ENCODE measurements at regions not wholly inside any gene's neighbourhood (a gene's known extent, or its start where the extent isn't known, plus 50 kb on each side); places are given as distances from the start of the nearest gene placed in this dataset.

- Histone ChIP-seq H3K27ac (ENCODE audit: low read depth, low read length) (no peak overlapping the region), H3K4me3 (ENCODE audit: low read length in 2 of 2) (no peak overlapping the region), H3K4me1 (ENCODE audit: insufficient read depth, low read length) (no peaks in the 10 kb centered on the region), H3K36me3 (ENCODE audit: insufficient read depth, low read length) (no peaks in the 10 kb centered on the region), H3K27me3 (ENCODE audit: insufficient read depth, low read length) (no peaks in the 10 kb centered on the region), H3K9me3 (ENCODE audit: control insufficient read depth in 1 of 2, low read length in 2 of 2) (no peaks in the 10 kb centered on the region)
- POLR2A ChIA-PET (ENCODE audit: partially characterized antibody), result no interaction called here
- no peak for DNase-seq
- Mint-ChIP-seq H3K27ac (no peak overlapping the region), H3K36me3 (no peaks in the 10 kb centered on the region), H3K4me1 (no peaks in the 10 kb centered on the region), H3K27me3 (peaks cover 0 to 2% of the 10 kb centered on the region in 2 donors), H3K9me3 (peaks cover 0 to 10% (median 7%) of the 10 kb centered on the region in 8 donors), H3K4me3 (no peak overlapping the region)
- CTCF ChIA-PET (ENCODE audit: partially characterized antibody), result no interaction called here
- intact Hi-C loops (cut with micrococcal nuclease), result no loop called here
Observed at GRCh38 chr22:27262361-27262760, 539.2 kb downstream of the MN1 start.

- intact Hi-C loops (cut with micrococcal nuclease), result no loop called here
- DNase-seq, result no peak
- no peaks in the 10 kb centered on the region for H3K36me3 Mint-ChIP-seq
- ChIA-PET POLR2A (ENCODE audit: partially characterized antibody) (no interaction called here), CTCF (ENCODE audit: partially characterized antibody) (no interaction called here)
- Histone ChIP-seq H3K27me3 (ENCODE audit: insufficient read depth, low read length) (no peaks in the 10 kb centered on the region), H3K27ac (ENCODE audit: low read depth, low read length) (no peak overlapping the region), H3K4me1 (ENCODE audit: insufficient read depth, low read length) (no peaks in the 10 kb centered on the region), H3K36me3 (ENCODE audit: insufficient read depth, low read length) (no peaks in the 10 kb centered on the region), H3K9me3 (ENCODE audit: control insufficient read depth in 1 of 2, low read length in 2 of 2) (no peaks in the 10 kb centered on the region), H3K4me3 (ENCODE audit: low read length in 2 of 2) (no peak overlapping the region)
- H3K27me3 Mint-ChIP-seq, result peaks cover 0 to 3% of the 10 kb centered on the region in 2 donors
- no peaks in the 10 kb centered on the region for H3K4me1 Mint-ChIP-seq
- H3K4me3 Mint-ChIP-seq, result no peak overlapping the region
- no peak overlapping the region for H3K27ac Mint-ChIP-seq
- peaks cover 0 to 13% (median 5%) of the 10 kb centered on the region in 8 donors for H3K9me3 Mint-ChIP-seq
Observed at GRCh38 chr22:27264184-27264583, 537.4 kb downstream of the MN1 start.

GRCh38 chr22:27267145-27267544 lies 534.4 kb downstream of the MN1 start:
- Mint-ChIP-seq H3K27ac (no peak overlapping the region), H3K4me3 (no peak overlapping the region), H3K36me3 (no peaks in the 10 kb centered on the region), H3K27me3 (peaks cover 2 to 6% of the 10 kb centered on the region in 2 donors), H3K4me1 (no peaks in the 10 kb centered on the region), H3K9me3 (peaks cover 0 to 13% (median 6%) of the 10 kb centered on the region in 8 donors)
- H3K27me3 ChIP-seq (ENCODE audit: insufficient read depth, low read length), result no peaks in the 10 kb centered on the region
- H3K9me3 ChIP-seq (ENCODE audit: control insufficient read depth in 1 of 2, low read length in 2 of 2), result no peaks in the 10 kb centered on the region
- H3K36me3 ChIP-seq (ENCODE audit: insufficient read depth, low read length), result no peaks in the 10 kb centered on the region
- intact Hi-C loops (cut with micrococcal nuclease), result no loop called here
- no peak overlapping the region for H3K27ac ChIP-seq (ENCODE audit: low read depth, low read length)
- DNase-seq, result no peak
- no peaks in the 10 kb centered on the region for H3K4me1 ChIP-seq (ENCODE audit: insufficient read depth, low read length)
- H3K4me3 ChIP-seq (ENCODE audit: low read length in 2 of 2), result no peak overlapping the region
- ChIA-PET POLR2A (ENCODE audit: partially characterized antibody) (no interaction called here), CTCF (ENCODE audit: partially characterized antibody) (no interaction called here)

- CTCF ChIA-PET (ENCODE audit: partially characterized antibody), result no interaction called here
- peaks cover 5 to 9% of the 10 kb centered on the region in 2 donors for H3K27me3 Mint-ChIP-seq
- H3K9me3 ChIP-seq (ENCODE audit: control insufficient read depth in 1 of 2, low read length in 2 of 2), result no peaks in the 10 kb centered on the region
Observed at GRCh38 chr22:27269751-27270543, 531.6 kb downstream of the MN1 start.

GRCh38 chr22:27270818-27271510 lies 530.6 kb downstream of the MN1 start:
- CTCF ChIA-PET (ENCODE audit: partially characterized antibody), result interaction anchor here (0.6 kb wide), 1 partner anchor 769 kb away, joined by 3 read pairs; no protein-coding TSS in a partner anchor
- H3K9me3 Mint-ChIP-seq, result peaks cover 0 to 9% (median 1%) of the 10 kb centered on the region in 8 donors
- POLR2A ChIA-PET (ENCODE audit: partially characterized antibody), result no interaction called here
- no peaks in the 10 kb centered on the region for H3K4me1 ChIP-seq (ENCODE audit: insufficient read depth, low read length)
- H3K9me3 ChIP-seq (ENCODE audit: control insufficient read depth in 1 of 2, low read length in 2 of 2), result no peaks in the 10 kb centered on the region
- H3K4me1 Mint-ChIP-seq, result no peaks in the 10 kb centered on the region
- intact Hi-C loops (cut with micrococcal nuclease), result no loop called here
- H3K27ac ChIP-seq (ENCODE audit: low read depth, low read length), result no peak overlapping the region
- no peak for DNase-seq
- no peaks in the 10 kb centered on the region for H3K36me3 ChIP-seq (ENCODE audit: insufficient read depth, low read length)
- no peaks in the 10 kb centered on the region for H3K27me3 ChIP-seq (ENCODE audit: insufficient read depth, low read length)
- H3K4me3 Mint-ChIP-seq, result no peak overlapping the region
- H3K27me3 Mint-ChIP-seq, result peaks cover 5 to 11% of the 10 kb centered on the region in 2 donors
- H3K27ac Mint-ChIP-seq, result no peak overlapping the region
- no peaks in the 10 kb centered on the region for H3K36me3 Mint-ChIP-seq
- H3K4me3 ChIP-seq (ENCODE audit: low read length in 2 of 2), result no peak overlapping the region

More at GRCh38 chr22:27269751-27270543, 531.6 kb downstream of the MN1 start:
- no peaks in the 10 kb centered on the region for H3K27me3 ChIP-seq (ENCODE audit: insufficient read depth, low read length)
- Mint-ChIP-seq H3K4me3 (no peak overlapping the region), H3K9me3 (peaks cover 0 to 6% (median 1%) of the 10 kb centered on the region in 8 donors), H3K27ac (no peak overlapping the region), H3K36me3 (no peaks in the 10 kb centered on the region), H3K4me1 (no peaks in the 10 kb centered on the region)
- H3K4me1 ChIP-seq (ENCODE audit: insufficient read depth, low read length), result no peaks in the 10 kb centered on the region
- no peak overlapping the region for H3K4me3 ChIP-seq (ENCODE audit: low read length in 2 of 2)
- POLR2A ChIA-PET (ENCODE audit: partially characterized antibody), result no interaction called here
- no peak overlapping the region for H3K27ac ChIP-seq (ENCODE audit: low read depth, low read length)
- H3K36me3 ChIP-seq (ENCODE audit: insufficient read depth, low read length), result no peaks in the 10 kb centered on the region
- intact Hi-C loops (cut with micrococcal nuclease), result no loop called here
- DNase-seq, result no peak

- Histone ChIP-seq H3K4me3 (ENCODE audit: low read length in 2 of 2) (no peak overlapping the region), H3K36me3 (ENCODE audit: insufficient read depth, low read length) (no peaks in the 10 kb centered on the region), H3K27me3 (ENCODE audit: insufficient read depth, low read length) (no peaks in the 10 kb centered on the region), H3K27ac (ENCODE audit: low read depth, low read length) (no peak overlapping the region), H3K4me1 (ENCODE audit: insufficient read depth, low read length) (no peaks in the 10 kb centered on the region), H3K9me3 (ENCODE audit: control insufficient read depth in 1 of 2, low read length in 2 of 2) (no peaks in the 10 kb centered on the region)
- ChIA-PET POLR2A (ENCODE audit: partially characterized antibody) (no interaction called here), CTCF (ENCODE audit: partially characterized antibody) (no interaction called here)
- DNase-seq, result no peak
- Mint-ChIP-seq H3K4me1 (no peaks in the 10 kb centered on the region), H3K27me3 (peaks cover 7 to 11% of the 10 kb centered on the region in 2 donors), H3K27ac (no peak overlapping the region), H3K36me3 (no peaks in the 10 kb centered on the region), H3K9me3 (peaks cover 0 to 8% (median 0%) of the 10 kb centered on the region in 8 donors), H3K4me3 (no peak overlapping the region)
- intact Hi-C loops (cut with micrococcal nuclease), result no loop called here
Observed at GRCh38 chr22:27273436-27273835, 528.1 kb downstream of the MN1 start.

- H3K9me3 Mint-ChIP-seq, result peaks cover 0 to 5% (median 0%) of the 10 kb centered on the region in 8 donors
- no peak overlapping the region for H3K4me3 Mint-ChIP-seq
- Histone ChIP-seq H3K27ac (ENCODE audit: low read depth, low read length) (no peak overlapping the region), H3K9me3 (ENCODE audit: control insufficient read depth in 1 of 2, low read length in 2 of 2) (no peaks in the 10 kb centered on the region), H3K27me3 (ENCODE audit: insufficient read depth, low read length) (no peaks in the 10 kb centered on the region), H3K4me1 (ENCODE audit: insufficient read depth, low read length) (no peaks in the 10 kb centered on the region), H3K36me3 (ENCODE audit: insufficient read depth, low read length) (no peaks in the 10 kb centered on the region), H3K4me3 (ENCODE audit: low read length in 2 of 2) (no peak overlapping the region)
- no peak for DNase-seq
- H3K27ac Mint-ChIP-seq, result no peak overlapping the region
- ChIA-PET CTCF (ENCODE audit: partially characterized antibody) (no interaction called here), POLR2A (ENCODE audit: partially characterized antibody) (no interaction called here)
- no peaks in the 10 kb centered on the region for H3K36me3 Mint-ChIP-seq
- intact Hi-C loops (cut with micrococcal nuclease), result no loop called here
- H3K27me3 Mint-ChIP-seq, result peaks cover 10 to 12% of the 10 kb centered on the region in 2 donors
- no peaks in the 10 kb centered on the region for H3K4me1 Mint-ChIP-seq
Observed at GRCh38 chr22:27273853-27274252, 527.7 kb downstream of the MN1 start.

Data from CD4-positive, alpha-beta memory T cell (primary cell).